ENCODE measurements at regions not wholly inside any gene's neighbourhood (a gene's known extent, or its start where the extent isn't known, plus 50 kb on each side); places are given as distances from the start of the nearest gene placed in this dataset.

- no peak for TF ChIP-seq POLR2A (IDR thresholded peaks at IDR 0.05)
- TF ChIP-seq, protein P1, sequence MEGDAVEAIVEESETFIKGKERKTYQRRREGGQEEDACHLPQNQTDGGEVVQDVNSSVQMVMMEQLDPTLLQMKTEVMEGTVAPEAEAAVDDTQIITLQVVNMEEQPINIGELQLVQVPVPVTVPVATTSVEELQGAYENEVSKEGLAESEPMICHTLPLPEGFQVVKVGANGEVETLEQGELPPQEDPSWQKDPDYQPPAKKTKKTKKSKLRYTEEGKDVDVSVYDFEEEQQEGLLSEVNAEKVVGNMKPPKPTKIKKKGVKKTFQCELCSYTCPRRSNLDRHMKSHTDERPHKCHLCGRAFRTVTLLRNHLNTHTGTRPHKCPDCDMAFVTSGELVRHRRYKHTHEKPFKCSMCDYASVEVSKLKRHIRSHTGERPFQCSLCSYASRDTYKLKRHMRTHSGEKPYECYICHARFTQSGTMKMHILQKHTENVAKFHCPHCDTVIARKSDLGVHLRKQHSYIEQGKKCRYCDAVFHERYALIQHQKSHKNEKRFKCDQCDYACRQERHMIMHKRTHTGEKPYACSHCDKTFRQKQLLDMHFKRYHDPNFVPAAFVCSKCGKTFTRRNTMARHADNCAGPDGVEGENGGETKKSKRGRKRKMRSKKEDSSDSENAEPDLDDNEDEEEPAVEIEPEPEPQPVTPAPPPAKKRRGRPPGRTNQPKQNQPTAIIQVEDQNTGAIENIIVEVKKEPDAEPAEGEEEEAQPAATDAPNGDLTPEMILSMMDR (IDR thresholded peaks at IDR 0.05) = no peak
- H3K27me3 ChIP-seq = no peaks in the 10 kb centered on the region
- intact Hi-C loops (cut with DNase I) = no loop called here
- WGBS, 2 donors = 94 to 97% methylated on average over 2 of the region's 2 CpGs
- no peaks in the 10 kb centered on the region for H3K9me3 ChIP-seq
- no peaks in the 10 kb centered on the region for H3K36me3 ChIP-seq
- H3K27ac ChIP-seq = no peak overlapping the region
- no peaks in the 10 kb centered on the region for H3K4me1 ChIP-seq
- H3K4me3 ChIP-seq (replicated peaks in 1 of 3) = no peak overlapping the region
- no peak for DNase-seq
Measured at GRCh38 chr2:147428120-147428747, 416.6 kb upstream of the ACVR2A start.

DNA sequence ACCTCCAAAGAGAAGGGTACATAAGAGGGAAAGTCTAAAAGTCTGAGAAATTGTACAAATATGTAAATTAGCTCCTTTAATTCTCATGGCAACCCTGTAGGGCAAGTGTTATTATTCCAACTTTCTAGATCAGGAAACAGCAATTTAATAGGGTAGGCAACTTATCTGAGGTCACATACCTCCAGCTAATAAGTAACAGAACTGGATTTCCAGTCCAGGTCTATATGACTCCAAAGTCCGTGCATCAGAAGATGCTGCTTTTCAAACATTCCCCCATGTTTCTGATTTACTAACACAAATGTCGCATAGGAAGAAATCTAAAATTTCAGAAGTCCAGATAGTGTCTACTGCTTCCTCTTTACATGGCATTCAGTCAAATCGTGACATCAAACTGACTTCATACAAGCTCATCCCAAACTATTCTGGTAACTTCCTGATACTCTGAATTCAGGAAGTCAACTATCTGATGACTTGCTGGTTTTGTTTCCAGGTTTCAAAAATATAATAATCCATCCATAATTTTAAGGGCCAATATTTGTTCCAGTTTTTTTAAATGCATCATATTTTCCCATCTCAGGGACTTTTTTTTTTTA is 419.3 kb upstream of the ACVR2A start:
- intact Hi-C loops (cut with DNase I) = no loop called here
- H3K36me3 ChIP-seq = no peaks in the 10 kb centered on the region
- no peaks in the 10 kb centered on the region for H3K27me3 ChIP-seq
- TF ChIP-seq, protein P1 (IDR thresholded peaks at IDR 0.05) = no peak
- no peak for TF ChIP-seq POLR2A (IDR thresholded peaks at IDR 0.05)
- WGBS, 2 donors = 84 to 87% methylated on average over 3 of the region's 3 CpGs
- no peak overlapping the region for H3K4me3 ChIP-seq (replicated peaks in 1 of 3)
- H3K4me1 ChIP-seq = no peaks in the 10 kb centered on the region
- H3K27ac ChIP-seq = no peak overlapping the region
- no peak for DNase-seq
- no peaks in the 10 kb centered on the region for H3K9me3 ChIP-seq

DNA sequence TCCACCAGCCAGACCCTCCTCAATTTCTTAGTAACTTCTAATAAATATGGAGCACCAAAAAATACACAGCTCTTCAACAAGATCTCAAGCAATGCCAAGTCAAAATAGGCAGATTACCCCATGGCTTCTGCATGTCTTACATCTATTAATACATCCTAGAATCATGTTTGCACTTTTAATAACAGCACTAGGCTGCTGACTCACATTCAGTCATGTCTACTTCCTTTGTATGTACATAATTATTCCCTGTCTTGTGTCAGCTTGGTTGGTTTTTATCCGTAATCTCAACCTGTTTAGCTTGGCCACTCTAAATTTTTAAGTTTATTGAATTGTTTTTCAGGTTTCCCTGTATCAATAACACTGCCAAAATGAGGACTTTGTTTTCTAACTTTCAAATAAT is 420.1 kb upstream of the ACVR2A start:
- Histone ChIP-seq H3K4me3 (replicated peaks in 1 of 3) (no peak overlapping the region), H3K4me1 (no peaks in the 10 kb centered on the region), H3K36me3 (no peaks in the 10 kb centered on the region), H3K9me3 (no peaks in the 10 kb centered on the region), H3K27ac (no peak overlapping the region), H3K27me3 (no peaks in the 10 kb centered on the region)
- TF ChIP-seq, protein P1 (IDR thresholded peaks at IDR 0.05) = no peak
- no peak for TF ChIP-seq POLR2A (IDR thresholded peaks at IDR 0.05)
- no peak for DNase-seq
- WGBS, 2 donors = 88 to 93% methylated on average over 1 of the region's 1 CpG
- intact Hi-C loops (cut with DNase I) = no loop called here

DNA sequence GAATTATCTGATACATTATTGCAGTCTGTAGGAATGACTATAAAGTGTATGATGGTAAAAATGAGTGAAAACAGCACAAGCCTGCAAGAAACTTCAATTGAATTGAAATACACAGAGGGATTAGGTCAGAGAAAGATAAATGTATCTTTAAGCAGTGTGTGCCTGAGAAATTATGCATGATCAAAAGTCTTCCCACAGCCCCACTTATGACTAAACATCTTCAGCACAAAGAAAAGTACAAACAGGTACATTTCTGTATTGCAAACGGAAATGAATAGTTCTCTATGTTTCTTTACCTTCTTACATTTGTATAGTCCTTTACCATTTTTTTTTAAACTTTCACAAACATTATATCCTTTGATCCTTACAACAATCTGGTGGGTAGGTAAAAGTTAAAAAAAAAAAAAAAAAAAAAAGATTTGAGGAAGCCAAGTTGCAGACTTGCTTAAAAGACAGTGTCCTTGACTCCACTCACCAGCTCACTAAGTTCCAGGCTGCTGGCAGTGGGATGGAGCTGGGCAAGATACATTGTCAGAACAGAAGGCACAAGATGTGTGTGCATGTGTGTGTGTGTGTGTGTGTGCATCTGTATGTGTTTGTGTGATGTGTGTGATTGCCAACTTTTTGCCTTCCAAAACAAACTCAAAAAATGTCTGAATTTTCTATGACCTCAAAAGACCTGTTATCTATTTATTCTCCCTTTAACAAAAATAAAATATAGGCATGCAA is 423.7 kb upstream of the ACVR2A start:
- WGBS, 2 donors = 70 to 71% methylated on average over 1 of the region's 1 CpG
- H3K4me3 ChIP-seq (replicated peaks in 1 of 3) = no peak overlapping the region

More for the DNA sequence above, 423.7 kb upstream of the ACVR2A start:
- no peak for TF ChIP-seq POLR2A (IDR thresholded peaks at IDR 0.05)
- TF ChIP-seq, protein P1 (IDR thresholded peaks at IDR 0.05) = no peak
- intact Hi-C loops (cut with DNase I) = no loop called here
- Histone ChIP-seq H3K27me3 (no peaks in the 10 kb centered on the region), H3K36me3 (no peaks in the 10 kb centered on the region), H3K9me3 (no peaks in the 10 kb centered on the region), H3K27ac (no peak overlapping the region), H3K4me1 (no peaks in the 10 kb centered on the region)
- DNase-seq = no peak
